Activated CD4-positive, alpha-beta T cell treated with anti-CD3 and anti-CD28 coated beads, Interleukin-2, amount 10 ng/mL, durations not matched to agents 7 days and 5 days (primary cell): ENCODE measurements at regions not wholly inside any gene's neighbourhood (a gene's known extent, or its start where the extent isn't known, plus 50 kb on each side); places are given as distances from the start of the nearest gene placed in this dataset.
A peak's percentile ranks its signal among the peaks of the same experiment; 100 is the strongest.

ENCODE experiments used
- CTCF ChIA-PET: fragments of 350-600 bp; sonication (Branson Sonifier 250); formaldehyde crosslinking; loops from one replicate; lab custom pipeline; 2021; ENCODE audit warnings: antibody characterized with exemption; lab: Charles Lee
- POLR2A ChIA-PET: fragments of 350-600 bp; sonication (Branson Sonifier 250); formaldehyde crosslinking; loops from one replicate; lab custom pipeline; 2021; ENCODE audit warnings: antibody characterized with exemption; lab: Charles Lee
- DNase-seq: peaks from one replicate; pipeline ENCODE4 v3.0.0-alpha.2; 2020
- H3K27ac Mint-ChIP-seq: one replicate; pipeline ENCODE4 v1.8.0; 2021; ENCODE audit warnings: mild to moderate bottlenecking, moderate library complexity, mixed read lengths
- H3K27me3 Mint-ChIP-seq: one replicate; pipeline ENCODE4 v1.8.0; 2021; ENCODE audit warnings: mixed read lengths
- H3K36me3 Mint-ChIP-seq: one replicate; pipeline ENCODE4 v1.8.0; 2021; ENCODE audit warnings: low read depth, mixed read lengths
- H3K4me1 Mint-ChIP-seq: one replicate; pipeline ENCODE4 v1.8.0; 2021; ENCODE audit warnings: mixed read lengths
- H3K4me3 Mint-ChIP-seq: one replicate; pipeline ENCODE4 v1.8.0; 2021; ENCODE audit warnings: mild to moderate bottlenecking, moderate library complexity, mixed read lengths
- H3K9me3 Mint-ChIP-seq: one replicate; pipeline ENCODE4 v1.8.0; 2021; ENCODE audit warnings: mixed read lengths

DNA sequence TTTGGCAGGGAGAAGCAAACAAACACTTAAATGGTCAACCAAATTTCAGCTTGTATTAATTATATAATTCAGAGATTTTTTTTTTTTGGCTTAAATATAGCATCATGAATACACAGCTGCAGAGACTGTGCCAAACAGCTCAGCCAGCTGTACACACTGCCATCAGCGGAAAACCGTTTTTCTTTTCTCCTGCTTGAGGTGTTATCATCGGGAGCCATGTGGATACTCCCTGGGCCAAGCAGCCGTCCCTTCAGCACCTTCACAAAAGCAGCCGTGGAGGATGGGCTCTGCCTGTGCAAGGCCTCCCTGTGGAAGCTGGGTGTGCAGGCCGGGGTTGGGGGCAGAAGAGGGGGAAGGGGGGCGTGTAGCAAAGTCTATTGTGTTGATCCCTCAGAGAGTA, 85.0 kb downstream of the NUF2 start:
- no peaks in the 10 kb centered on the region for H3K36me3 Mint-ChIP-seq
- POLR2A ChIA-PET: no interaction called here
- DNase-seq: no peak
- H3K27ac Mint-ChIP-seq: no peak overlapping the region
- CTCF ChIA-PET: no interaction called here
- H3K4me1 Mint-ChIP-seq: peaks cover 1% of the 10 kb centered on the region
- no peaks in the 10 kb centered on the region for H3K9me3 Mint-ChIP-seq
- H3K4me3 Mint-ChIP-seq: no peak overlapping the region
- no peaks in the 10 kb centered on the region for H3K27me3 Mint-ChIP-seq

DNA sequence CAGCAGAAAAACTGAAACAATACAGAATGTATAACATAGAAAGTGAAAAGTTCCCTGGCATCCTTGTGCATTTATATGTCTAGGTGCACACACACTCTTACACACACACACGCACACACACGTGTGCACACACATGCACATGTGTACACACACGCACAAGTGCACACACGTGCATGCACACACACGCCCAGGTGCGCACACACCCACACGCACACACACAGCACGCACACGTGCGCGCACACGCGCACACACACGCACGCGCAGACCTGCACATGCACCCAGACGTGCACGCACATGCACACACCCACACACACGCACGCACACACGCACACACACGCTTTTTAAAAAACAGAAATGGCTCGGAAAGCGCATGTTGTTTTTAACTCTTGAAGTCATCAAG, 86.5 kb downstream of the NUF2 start:
- Mint-ChIP-seq H3K4me3 (no peak overlapping the region), H3K36me3 (no peaks in the 10 kb centered on the region), H3K27me3 (no peaks in the 10 kb centered on the region), H3K27ac (no peak overlapping the region), H3K4me1 (peaks cover 1% of the 10 kb centered on the region), H3K9me3 (no peaks in the 10 kb centered on the region)
- CTCF ChIA-PET: no interaction called here
- POLR2A ChIA-PET: no interaction called here
- DNase-seq: no peak

DNA sequence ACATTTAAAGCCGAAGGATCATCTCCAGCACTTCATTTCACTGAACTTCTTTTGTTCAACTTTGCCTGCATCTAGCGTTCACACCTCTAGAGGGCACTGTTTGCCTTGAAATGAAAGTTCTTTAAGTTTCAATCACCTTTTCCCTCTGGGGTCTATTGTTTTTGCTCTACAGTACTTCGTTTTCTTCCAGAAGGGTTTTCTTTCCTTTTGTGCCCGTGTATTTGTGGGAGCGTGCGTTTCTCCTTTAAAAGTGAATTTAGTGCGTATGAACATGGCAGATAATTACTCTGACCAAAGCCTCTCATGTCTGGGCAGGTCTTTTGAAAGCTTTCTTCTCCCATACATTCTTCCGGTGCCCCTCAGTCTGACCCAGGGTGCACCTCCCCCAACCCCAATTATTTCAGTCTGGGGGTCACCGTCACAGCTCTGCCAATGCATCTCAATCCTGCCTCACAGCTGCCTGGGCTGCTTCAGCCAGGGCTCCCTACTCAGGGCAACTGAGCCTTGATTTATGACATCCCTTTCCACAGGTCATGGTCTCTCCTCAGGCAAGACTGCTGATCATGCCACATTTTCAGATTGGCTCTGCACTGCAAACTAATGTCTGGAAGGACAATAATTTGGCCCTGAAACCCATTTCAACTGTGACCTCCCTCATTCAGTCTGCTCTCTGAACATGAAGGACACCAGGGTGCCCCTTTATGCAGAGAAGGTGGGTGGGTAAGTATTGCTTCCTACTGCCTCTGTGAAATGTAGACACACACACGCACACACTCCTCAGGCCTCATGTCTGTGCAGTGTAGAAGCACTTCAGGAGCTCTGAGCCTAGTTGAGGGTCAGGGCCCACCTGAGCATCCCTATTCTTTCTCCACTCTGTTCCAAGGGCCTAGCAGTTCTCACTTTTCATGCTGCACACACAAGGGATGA, 88.6 kb downstream of the NUF2 start:
- no peaks in the 10 kb centered on the region for H3K9me3 Mint-ChIP-seq
- no peaks in the 10 kb centered on the region for H3K36me3 Mint-ChIP-seq
- no peaks in the 10 kb centered on the region for H3K27me3 Mint-ChIP-seq
- ChIA-PET POLR2A (no interaction called here), CTCF (no interaction called here)
- H3K27ac Mint-ChIP-seq: no peak overlapping the region
- H3K4me3 Mint-ChIP-seq: no peak overlapping the region
- DNase-seq: peak; percentile 50
- peaks cover 1% of the 10 kb centered on the region for H3K4me1 Mint-ChIP-seq

DNA sequence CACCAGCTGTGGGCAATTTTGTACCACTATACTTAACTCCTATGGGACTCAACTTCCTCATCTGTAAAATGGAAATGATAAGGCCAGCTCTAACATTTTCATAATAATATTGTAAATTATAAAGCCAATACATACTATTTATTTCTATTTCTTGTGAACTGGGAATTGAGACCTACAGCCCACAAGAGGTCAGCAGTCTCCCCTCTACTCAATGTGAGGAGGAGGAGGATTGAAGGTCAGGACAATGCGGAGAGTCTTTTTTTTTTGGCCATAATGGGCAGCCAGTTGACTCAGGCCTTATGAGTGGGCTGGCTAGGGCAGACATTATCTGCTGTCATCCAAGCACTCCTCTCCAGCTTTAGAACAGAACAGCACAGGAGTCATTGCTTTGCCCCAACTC, 90.5 kb downstream of the NUF2 start:
- ChIA-PET POLR2A (no interaction called here), CTCF (no interaction called here)
- no peak for DNase-seq
- Mint-ChIP-seq H3K9me3 (no peaks in the 10 kb centered on the region), H3K27ac (no peak overlapping the region), H3K36me3 (no peaks in the 10 kb centered on the region), H3K4me3 (no peak overlapping the region), H3K4me1 (peaks cover 1% of the 10 kb centered on the region), H3K27me3 (no peaks in the 10 kb centered on the region)

DNA sequence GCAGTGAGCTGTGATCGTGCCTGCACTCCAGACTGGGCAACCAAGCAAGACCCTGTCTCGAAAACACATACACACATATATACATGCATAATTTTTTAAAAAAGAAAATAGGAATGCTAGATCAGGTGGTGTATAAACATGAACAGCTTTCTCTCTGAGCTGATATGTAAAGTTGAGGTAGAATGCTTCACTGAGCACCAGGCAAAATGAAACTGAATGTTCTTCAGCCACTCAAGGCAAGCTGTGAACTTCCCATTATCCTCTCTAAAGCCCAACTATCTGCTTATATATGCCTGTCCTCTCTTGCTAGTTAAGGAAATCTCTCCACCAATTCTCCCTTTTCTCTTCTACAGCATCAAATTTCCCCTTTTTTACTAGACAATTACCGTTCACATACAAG, 93.0 kb downstream of the NUF2 start:
- ChIA-PET CTCF (no interaction called here), POLR2A (no interaction called here)
- Mint-ChIP-seq H3K4me1 (peaks cover 1% of the 10 kb centered on the region), H3K4me3 (no peak overlapping the region), H3K9me3 (no peaks in the 10 kb centered on the region), H3K27me3 (no peaks in the 10 kb centered on the region), H3K36me3 (no peaks in the 10 kb centered on the region), H3K27ac (no peak overlapping the region)
- no peak for DNase-seq

DNA sequence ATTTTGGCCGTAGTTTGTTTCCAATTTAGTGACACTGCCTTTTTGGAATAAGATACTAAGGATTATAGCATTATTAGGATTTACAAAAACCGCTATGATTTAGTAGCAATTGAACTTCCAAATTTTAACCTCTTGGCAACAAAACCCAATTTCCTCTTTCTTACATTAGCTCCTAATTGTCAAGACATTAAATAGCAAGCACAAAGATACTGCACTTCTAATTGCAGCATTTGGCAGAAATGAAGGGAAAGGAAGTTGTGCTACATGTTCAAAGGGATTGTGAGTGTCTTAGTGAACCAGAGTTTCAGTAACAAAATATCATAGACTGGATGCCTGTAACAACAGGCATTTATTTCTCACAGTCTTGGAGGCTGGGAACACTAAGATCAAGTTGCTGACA, 99.9 kb downstream of the NUF2 start:
- POLR2A ChIA-PET: no interaction called here
- CTCF ChIA-PET: no interaction called here
- no peak overlapping the region for H3K4me3 Mint-ChIP-seq
- H3K36me3 Mint-ChIP-seq: no peaks in the 10 kb centered on the region
- H3K27ac Mint-ChIP-seq: no peak overlapping the region
- H3K4me1 Mint-ChIP-seq: no peaks in the 10 kb centered on the region
- no peaks in the 10 kb centered on the region for H3K9me3 Mint-ChIP-seq
- no peaks in the 10 kb centered on the region for H3K27me3 Mint-ChIP-seq
- DNase-seq: no peak

DNA sequence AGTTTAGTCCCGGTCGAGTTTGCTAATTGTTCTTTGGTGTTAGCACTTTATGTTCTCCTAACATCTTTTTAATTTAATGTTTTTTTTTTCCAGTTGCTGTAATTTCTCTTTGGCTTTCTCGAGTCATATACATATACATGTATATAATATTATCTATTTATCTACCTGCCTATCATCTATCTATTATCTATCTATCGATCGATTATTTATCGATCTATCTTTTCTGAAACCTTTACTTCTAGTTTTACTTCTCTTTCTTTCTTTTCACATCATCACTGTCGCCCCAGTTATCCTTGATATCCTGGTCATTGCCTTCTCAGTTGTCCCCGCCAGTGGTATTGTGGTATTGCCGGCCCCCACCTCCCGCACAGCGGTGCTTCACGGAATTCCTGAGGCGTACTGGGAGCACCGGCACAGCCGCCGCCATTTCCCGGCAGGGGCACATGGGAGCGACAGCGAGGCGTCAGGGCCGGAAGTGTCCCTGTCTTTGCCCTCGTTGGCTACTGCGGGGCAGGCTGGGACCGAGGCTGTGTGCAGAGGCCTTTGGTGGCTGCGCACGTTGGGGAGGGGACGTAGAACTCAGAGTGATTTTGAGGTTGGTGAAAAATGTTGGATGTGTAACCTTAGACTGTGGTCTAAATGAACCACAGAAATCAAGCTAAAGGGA, 101.1 kb downstream of the NUF2 start:
- ChIA-PET CTCF (no interaction called here), POLR2A (no interaction called here)
- no peak for DNase-seq
- Mint-ChIP-seq H3K9me3 (no peaks in the 10 kb centered on the region), H3K4me3 (no peak overlapping the region), H3K27ac (no peak overlapping the region), H3K27me3 (no peaks in the 10 kb centered on the region), H3K36me3 (no peaks in the 10 kb centered on the region), H3K4me1 (no peaks in the 10 kb centered on the region)

DNA sequence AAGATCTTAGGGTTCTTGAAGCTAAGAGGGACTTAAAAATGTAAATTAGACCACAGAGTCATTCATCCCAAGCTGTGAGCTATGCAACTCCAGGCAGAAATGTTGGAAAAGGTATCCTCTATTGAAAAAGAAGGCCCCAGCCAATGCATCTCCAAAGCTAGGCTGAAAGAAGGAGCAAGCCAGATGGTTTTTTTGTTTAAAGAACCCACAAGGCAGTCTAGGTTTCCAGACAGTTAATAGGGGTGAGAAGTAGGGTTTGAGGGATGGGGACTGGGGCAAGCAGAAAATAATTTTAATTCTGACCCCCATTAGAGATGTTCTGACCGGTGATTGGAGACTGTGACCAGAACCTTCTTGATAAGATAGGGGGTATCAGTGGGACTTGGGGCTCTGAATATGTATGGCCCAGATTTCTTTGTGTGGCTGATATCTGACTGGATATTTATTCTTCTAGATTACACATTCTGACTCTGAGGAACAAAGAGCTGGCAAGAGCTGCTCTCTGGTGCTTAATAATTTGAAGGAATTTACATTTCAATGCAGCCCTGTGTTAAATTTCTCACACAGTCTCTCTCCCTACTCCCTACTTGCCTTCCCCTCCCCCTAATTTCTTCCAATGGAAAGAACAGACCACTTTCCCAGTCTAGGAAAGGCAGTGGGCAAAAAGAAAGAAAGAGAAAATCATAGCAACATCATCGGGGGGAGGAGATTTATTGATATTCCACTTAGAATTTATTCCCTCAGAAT, 104.9 kb downstream of the NUF2 start:
- no peaks in the 10 kb centered on the region for H3K9me3 Mint-ChIP-seq
- no peak overlapping the region for H3K4me3 Mint-ChIP-seq
- H3K27ac Mint-ChIP-seq: no peak overlapping the region
- H3K4me1 Mint-ChIP-seq: no peaks in the 10 kb centered on the region
- POLR2A ChIA-PET: no interaction called here
- DNase-seq: no peak
- no peaks in the 10 kb centered on the region for H3K36me3 Mint-ChIP-seq
- CTCF ChIA-PET: no interaction called here
- H3K27me3 Mint-ChIP-seq: no peaks in the 10 kb centered on the region

DNA sequence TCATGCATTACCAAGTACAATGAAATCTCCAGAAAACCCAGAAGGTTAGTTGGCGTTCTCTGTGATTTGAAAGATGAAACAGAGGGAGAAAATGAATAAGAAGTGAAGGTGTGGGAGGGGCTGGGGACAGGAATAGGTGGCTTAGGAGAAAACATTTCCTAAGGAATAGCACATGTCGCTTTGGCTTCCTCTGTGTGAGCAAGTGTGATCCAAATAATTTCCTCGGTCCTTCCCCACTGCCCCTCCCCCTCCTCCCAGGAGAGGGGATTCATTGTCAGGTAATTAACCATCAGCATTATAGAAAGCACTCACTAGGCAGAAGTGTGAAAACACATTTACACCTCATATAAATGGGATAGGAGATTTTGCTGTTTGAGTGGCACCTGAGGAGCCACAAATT, 105.5 kb downstream of the NUF2 start:
- Mint-ChIP-seq H3K36me3 (no peaks in the 10 kb centered on the region), H3K27me3 (no peaks in the 10 kb centered on the region), H3K9me3 (no peaks in the 10 kb centered on the region), H3K4me1 (no peaks in the 10 kb centered on the region), H3K27ac (no peak overlapping the region), H3K4me3 (no peak overlapping the region)
- ChIA-PET CTCF (no interaction called here), POLR2A (no interaction called here)
- DNase-seq: no peak

DNA sequence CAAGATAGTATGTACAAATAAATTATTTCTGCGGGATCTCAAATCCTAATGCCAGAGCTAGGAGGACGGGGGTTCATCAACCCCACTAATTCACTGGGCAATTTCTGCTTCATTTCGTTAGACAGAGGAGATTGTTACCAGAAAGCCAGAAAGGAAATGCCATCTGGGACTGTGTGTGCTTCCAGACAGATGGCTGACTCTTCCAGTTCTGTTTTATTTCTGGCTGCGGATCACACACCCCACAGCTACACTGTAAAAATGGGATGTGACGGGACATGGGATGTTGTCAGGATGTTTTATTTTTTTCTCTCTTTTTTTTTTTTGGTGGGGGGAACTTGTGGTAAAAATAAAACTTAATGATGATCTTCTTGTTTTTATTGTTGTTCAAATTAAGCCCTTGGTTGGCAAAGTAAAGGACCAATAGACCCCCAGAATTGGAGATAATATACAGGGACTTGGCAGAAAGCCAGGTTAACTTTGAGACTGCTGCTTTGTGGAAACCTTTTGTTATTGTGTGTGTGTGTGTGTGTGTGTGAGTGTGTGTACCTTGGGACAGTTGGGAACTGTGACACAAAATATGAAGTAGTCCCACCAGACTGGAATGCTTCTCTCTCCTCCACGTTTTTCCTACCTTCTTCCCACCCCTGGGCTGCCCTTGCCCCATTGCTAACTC, 114.5 kb downstream of the NUF2 start:
- peaks cover 2% of the 10 kb centered on the region for H3K27me3 Mint-ChIP-seq
- ChIA-PET CTCF (no interaction called here), POLR2A (no interaction called here)
- H3K27ac Mint-ChIP-seq: no peak overlapping the region
- no peaks in the 10 kb centered on the region for H3K36me3 Mint-ChIP-seq
- no peaks in the 10 kb centered on the region for H3K4me1 Mint-ChIP-seq
- no peak overlapping the region for H3K4me3 Mint-ChIP-seq
- DNase-seq: no peak
- H3K9me3 Mint-ChIP-seq: peaks cover 2% of the 10 kb centered on the region

DNA sequence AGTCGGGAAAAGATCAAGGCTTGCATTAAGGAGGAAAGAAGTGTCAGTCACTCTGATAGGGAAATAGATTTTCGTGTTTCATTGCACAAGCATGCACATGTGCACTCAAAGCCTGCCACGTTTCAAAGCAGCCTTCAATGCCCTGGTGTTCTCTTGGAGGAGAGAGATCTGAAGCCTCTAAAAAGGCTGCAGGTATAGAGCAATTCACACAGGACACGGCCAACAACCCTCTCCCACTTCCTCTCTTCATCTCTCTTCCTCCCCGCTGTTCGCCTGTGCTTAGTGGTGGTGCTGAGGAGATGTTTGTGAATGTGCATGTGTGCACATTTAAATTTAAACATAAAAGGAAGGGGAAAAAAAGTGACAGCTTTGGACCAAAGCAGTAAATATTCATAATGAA, 117.7 kb downstream of the NUF2 start:
- DNase-seq: no peak

DNA sequence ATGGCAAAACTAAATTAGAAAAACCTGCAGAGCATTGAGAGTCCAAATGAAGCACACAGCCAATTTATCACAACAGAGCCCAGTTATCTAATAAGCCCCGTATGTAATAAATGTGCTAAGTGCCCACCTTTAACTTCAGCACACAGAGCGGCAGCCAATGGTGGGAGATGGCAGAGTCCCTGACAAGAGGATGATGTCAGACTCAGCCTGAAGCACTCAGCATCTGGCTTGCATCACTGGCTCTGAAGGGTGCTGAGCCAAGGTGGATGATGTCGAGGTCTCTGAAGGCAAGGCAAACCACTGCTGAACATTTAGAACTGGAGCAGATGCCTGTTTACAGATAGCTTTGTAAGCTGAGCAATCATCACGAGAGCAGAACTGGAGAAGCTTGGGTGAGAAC, 118.3 kb downstream of the NUF2 start:
- POLR2A ChIA-PET: no interaction called here
- Mint-ChIP-seq H3K9me3 (no peaks in the 10 kb centered on the region), H3K27me3 (peaks cover 2% of the 10 kb centered on the region), H3K27ac (no peak overlapping the region), H3K36me3 (no peaks in the 10 kb centered on the region), H3K4me3 (no peak overlapping the region), H3K4me1 (no peaks in the 10 kb centered on the region)
- CTCF ChIA-PET: no interaction called here
- DNase-seq: no peak

More for the DNA sequence above, 117.7 kb downstream of the NUF2 start:
- Mint-ChIP-seq H3K36me3 (no peaks in the 10 kb centered on the region), H3K4me1 (no peaks in the 10 kb centered on the region), H3K27ac (no peak overlapping the region), H3K27me3 (peaks cover 2% of the 10 kb centered on the region), H3K4me3 (no peak overlapping the region), H3K9me3 (no peaks in the 10 kb centered on the region)
- POLR2A ChIA-PET: no interaction called here
- CTCF ChIA-PET: no interaction called here
